ENCODE measurements at regions not wholly inside any gene's neighbourhood (a gene's known extent, or its start where the extent isn't known, plus 50 kb on each side); places are given as distances from the start of the nearest gene placed in this dataset.

DNA sequence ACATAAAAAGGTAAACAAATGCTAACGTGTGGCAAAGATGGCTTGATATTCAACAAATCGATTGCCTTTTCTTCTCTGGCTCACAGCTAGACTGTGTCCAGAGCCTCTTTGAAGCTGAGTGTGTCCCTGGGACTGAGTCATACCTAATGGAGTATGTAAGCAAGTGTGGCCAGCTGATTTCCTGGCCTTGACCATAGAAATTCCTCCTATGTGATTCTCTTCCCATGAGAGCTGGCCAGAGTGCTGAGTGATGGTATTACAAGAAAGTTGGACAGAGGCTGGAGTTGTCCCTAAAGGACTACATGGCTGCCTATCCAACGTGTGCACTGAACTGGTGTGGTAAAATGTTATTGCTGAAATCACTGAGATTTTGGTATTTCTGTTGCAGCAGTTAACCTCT is 320.1 kb upstream of the SLC10A2 start:
- no peak for TF ChIP-seq POLR2AphosphoS5 (IDR thresholded peaks at IDR 0.05; ENCODE audit: low read depth, low read length)
- TF ChIP-seq TAF1 (IDR thresholded peaks at IDR 0.05; ENCODE audit: borderline replicate concordance, low read depth, low read length) = no peak

All from GM12892 (cell line).